Loucy (cell line): ENCODE measurements at regions not wholly inside any gene's neighbourhood (a gene's known extent, or its start where the extent isn't known, plus 50 kb on each side); places are given as distances from the start of the nearest gene placed in this dataset.

ENCODE experiments used
- EZH2phosphoT487 ChIP-seq: fragments of 200-600 bp; IDR thresholded peaks from 2 replicates; pipeline ENCODE4 v1.6.1; 2018; ENCODE audit warnings: antibody characterized with exemption, mild to moderate bottlenecking, moderate library complexity, borderline replicate concordance
- TF ChIP-seq, protein P1 (sequence below): fragments of 200-600 bp; sonication (generic); conservative IDR thresholded peaks from 2 replicates; pipeline ENCODE4 v1.5.1; 2014; ENCODE audit warnings: mild to moderate bottlenecking, antibody characterized with exemption, low read length

DNA sequence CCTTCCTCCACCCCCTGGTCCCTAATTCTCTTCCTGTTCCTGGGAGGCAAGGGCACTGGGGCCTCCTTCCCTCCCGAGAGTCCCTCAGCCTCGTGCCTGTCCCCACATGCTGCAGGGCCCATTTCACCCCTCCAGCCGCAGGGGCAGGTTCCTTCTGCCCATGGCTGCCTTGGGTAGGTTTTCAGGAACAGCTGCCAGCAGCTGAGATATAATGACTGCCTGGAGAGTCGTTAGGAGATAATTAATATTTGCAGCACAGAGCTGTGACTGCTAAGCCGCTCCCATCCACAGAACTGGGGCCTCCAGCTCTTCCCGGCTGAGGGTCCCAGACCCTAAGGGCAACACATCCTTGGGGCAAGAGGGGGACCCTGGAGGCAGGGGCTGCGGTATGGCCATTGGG, 211.9 kb upstream of the LHX5 start:
- TF ChIP-seq, protein P1, sequence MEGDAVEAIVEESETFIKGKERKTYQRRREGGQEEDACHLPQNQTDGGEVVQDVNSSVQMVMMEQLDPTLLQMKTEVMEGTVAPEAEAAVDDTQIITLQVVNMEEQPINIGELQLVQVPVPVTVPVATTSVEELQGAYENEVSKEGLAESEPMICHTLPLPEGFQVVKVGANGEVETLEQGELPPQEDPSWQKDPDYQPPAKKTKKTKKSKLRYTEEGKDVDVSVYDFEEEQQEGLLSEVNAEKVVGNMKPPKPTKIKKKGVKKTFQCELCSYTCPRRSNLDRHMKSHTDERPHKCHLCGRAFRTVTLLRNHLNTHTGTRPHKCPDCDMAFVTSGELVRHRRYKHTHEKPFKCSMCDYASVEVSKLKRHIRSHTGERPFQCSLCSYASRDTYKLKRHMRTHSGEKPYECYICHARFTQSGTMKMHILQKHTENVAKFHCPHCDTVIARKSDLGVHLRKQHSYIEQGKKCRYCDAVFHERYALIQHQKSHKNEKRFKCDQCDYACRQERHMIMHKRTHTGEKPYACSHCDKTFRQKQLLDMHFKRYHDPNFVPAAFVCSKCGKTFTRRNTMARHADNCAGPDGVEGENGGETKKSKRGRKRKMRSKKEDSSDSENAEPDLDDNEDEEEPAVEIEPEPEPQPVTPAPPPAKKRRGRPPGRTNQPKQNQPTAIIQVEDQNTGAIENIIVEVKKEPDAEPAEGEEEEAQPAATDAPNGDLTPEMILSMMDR: no peak
- TF ChIP-seq EZH2phosphoT487: no peak
